SK-N-SH (cell line): ENCODE measurements at regions not wholly inside any gene's neighbourhood (a gene's known extent, or its start where the extent isn't known, plus 50 kb on each side); places are given as distances from the start of the nearest gene placed in this dataset.
"Not testable (repeated sequence)": the region's sequence is repeated elsewhere in the genome, so short reads cannot be mapped to it uniquely, and the experiment has no call there.

Source experiments
- CTCF ChIA-PET: fragments of 300-600, 350-600 bp; formaldehyde crosslinking; extraction: SDS; loops from one replicate; lab custom pipeline; 2021; lab: Yijun Ruan, JAX
- POLR2A ChIA-PET: fragments of 350-600 bp; sonication (Branson Sonifier 250); formaldehyde crosslinking; extraction: SDS; loops from one replicate; lab custom pipeline; 2020; ENCODE audit warnings: antibody characterized with exemption, inconsistent platforms; lab: Yijun Ruan, JAX
- DNase-seq: peaks from one replicate; pipeline ENCODE4 v3.0.0; 2012
- H2AFZ ChIP-seq: fragments of 200-600 bp; sonication (generic); 2 replicates; pipeline ENCODE4 v1.8.1; 2016; ENCODE audit warnings: antibody characterized with exemption, mild to moderate bottlenecking, low read depth
- H3F3A ChIP-seq: fragments of 200-600 bp; sonication (generic); replicated peaks from 2 replicates; pipeline ENCODE3; 2016; ENCODE audit warnings: antibody characterized with exemption, mild to moderate bottlenecking; ENCODE audit not compliant: insufficient read depth
- H3K27ac ChIP-seq, 2 experiments: fragments of 200-500 bp in 1 of 2; fragments of 200-600 bp in 1 of 2; sonication (Bioruptor generic) in 1 of 2; sonication (generic), shearing (Covaris generic) in 1 of 2; 2 replicates each; pipeline versions ENCODE4 v1.5.1 to v1.6.1; 2014 to 2016; ENCODE audit warnings: low read depth in 2 of 2, inconsistent platforms in 1 of 2, low read length in 1 of 2, mild to moderate bottlenecking in 1 of 2, mixed read lengths in 1 of 2
- H3K27me3 ChIP-seq: fragments of 200-600 bp; sonication (generic), shearing (Covaris generic); 2 replicates; pipeline ENCODE4 v1.6.1; 2016; ENCODE audit warnings: mixed run types; ENCODE audit not compliant: insufficient read depth
- H3K36me3 ChIP-seq, 2 experiments: fragments of 200-500 bp in 1 of 2; fragments of 200-600 bp in 1 of 2; sonication (Bioruptor generic) in 1 of 2; sonication (generic) in 1 of 2; replicated peaks in 1 of 2; 2 replicates each; pipeline versions ENCODE3 to v1.5.1; 2014 to 2016; ENCODE audit warnings: low read length in 1 of 2, mild to moderate bottlenecking in 1 of 2; ENCODE audit not compliant: insufficient read depth in 2 of 2, control insufficient read depth in 1 of 2
- H3K4me1 ChIP-seq, 2 experiments: fragments of 200-500 bp in 1 of 2; fragments of 200-600 bp in 1 of 2; sonication (Bioruptor generic) in 1 of 2; sonication (generic), shearing (Covaris generic) in 1 of 2; 2 replicates each; pipeline versions ENCODE4 v1.5.1 to v1.6.1; 2014 to 2016; ENCODE audit warnings: low read depth in 1 of 2, low read length in 1 of 2, mixed run types in 1 of 2; ENCODE audit not compliant: insufficient read depth in 2 of 2, control insufficient read depth in 1 of 2
- H3K4me2 ChIP-seq: fragments of 200-600 bp; sonication (generic), shearing (Covaris generic); 2 replicates; pipeline ENCODE4 v1.6.1; 2017; ENCODE audit warnings: mixed run types
- H3K4me3 ChIP-seq, 2 experiments: fragments of 200-500 bp in 1 of 2; fragments of 200-600 bp in 1 of 2; sonication (Bioruptor generic) in 1 of 2; sonication (generic), shearing (Covaris generic) in 1 of 2; 2 replicates each; pipeline versions ENCODE4 v1.5.1 to v1.8.1; 2014 to 2016; ENCODE audit warnings: low read depth in 2 of 2, inconsistent platforms in 1 of 2, low read length in 1 of 2, mild to moderate bottlenecking in 1 of 2, mixed read lengths in 1 of 2, moderate library complexity in 1 of 2
- H3K79me2 ChIP-seq: fragments of 200-600 bp; sonication (generic); 2 replicates; pipeline ENCODE4 v1.8.1; 2017; ENCODE audit warnings: mild to moderate bottlenecking; ENCODE audit not compliant: insufficient read depth
- H3K9ac ChIP-seq: fragments of 200-600 bp; sonication (generic); 2 replicates; pipeline ENCODE4 v1.6.1; 2017; ENCODE audit warnings: mixed run types
- H3K9me2 ChIP-seq: fragments of 200-600 bp; sonication (generic); 2 replicates; pipeline ENCODE4 v1.6.1; 2017; ENCODE audit warnings: mixed run types
- H3K9me3 ChIP-seq: fragments of 200-600 bp; sonication (generic); 2 replicates; pipeline ENCODE4 v1.6.1; 2017; ENCODE audit warnings: mixed run types, mild to moderate bottlenecking, moderate library complexity
- H4K20me1 ChIP-seq: fragments of 200-600 bp; sonication (generic); 2 replicates; pipeline ENCODE4 v1.6.1; 2017; ENCODE audit warnings: mild to moderate bottlenecking, mixed run types; ENCODE audit not compliant: insufficient read depth
- CHD2 ChIP-seq: fragments of 150-350 bp; IDR thresholded peaks from 2 replicates; pipeline ENCODE4 v1.6.1; 2018; ENCODE audit warnings: low read length; ENCODE audit not compliant: partially characterized antibody
- CTCF ChIP-seq: fragments of 200-600 bp; sonication (generic); IDR thresholded peaks from 2 replicates; pipeline ENCODE4 v1.6.1; 2017; ENCODE audit warnings: antibody characterized with exemption, mild to moderate bottlenecking, moderate library complexity
- ELF1 ChIP-seq: IDR thresholded peaks from 2 replicates; pipeline ENCODE4 v1.4.0; 2012
- EP300 ChIP-seq, 2 experiments: IDR thresholded peaks; 2 replicates each; pipeline versions ENCODE4 v1.4.0 to v1.6.1; 2012; ENCODE audit warnings: borderline replicate concordance in 1 of 2, low read depth in 1 of 2, low read length in 1 of 2
- GABPA ChIP-seq: IDR thresholded peaks from 2 replicates; pipeline ENCODE4 v1.4.0; 2012; ENCODE audit warnings: low read depth, mild to moderate bottlenecking
- GATA2 ChIP-seq: sonication (generic); formaldehyde crosslinking; IDR thresholded peaks from 2 replicates; pipeline ENCODE4 v1.5.0; 2020; ENCODE audit warnings: mild to moderate bottlenecking, missing genetic modification reagents
- JUND ChIP-seq: IDR thresholded peaks from 2 replicates; pipeline ENCODE4 v1.4.0; 2012
- MXI1 ChIP-seq: IDR thresholded peaks from 2 replicates; pipeline ENCODE4 v1.6.1; 2012; ENCODE audit warnings: mild to moderate bottlenecking, low read depth, low read length, improper control_type of control experiment
- NFIC ChIP-seq: IDR thresholded peaks from 2 replicates; pipeline ENCODE4 v1.4.0; 2012; ENCODE audit warnings: borderline replicate concordance
- NRF1 ChIP-seq: IDR thresholded peaks from 2 replicates; pipeline ENCODE4 v1.6.1; 2012; ENCODE audit warnings: low read depth, mild to moderate bottlenecking, low read length
- RAD21 ChIP-seq: IDR thresholded peaks from 2 replicates; pipeline ENCODE4 v1.6.1; 2012; ENCODE audit warnings: mild to moderate bottlenecking, low read length
- RCOR1 ChIP-seq: fragments of 150-350 bp; IDR thresholded peaks from 2 replicates; pipeline ENCODE4 v1.6.1; 2017; ENCODE audit warnings: antibody characterized with exemption, low read length
- TEAD4 ChIP-seq: IDR thresholded peaks from 2 replicates; pipeline ENCODE4 v1.4.0; 2012; ENCODE audit warnings: mild to moderate bottlenecking, borderline replicate concordance; ENCODE audit not compliant: insufficient read depth
- YY1 ChIP-seq: IDR thresholded peaks from 2 replicates; pipeline ENCODE4 v1.4.0; 2012; ENCODE audit warnings: low read depth, mild to moderate bottlenecking
- WGBS: methylation state at CpG from one replicate; pipeline ENCODE4 v1.1.6; 2017; ENCODE audit warnings: low lambda C conversion rate; 5-methylcytosine and 5-hydroxymethylcytosine counted together
- TF ChIP-seq, protein P1 (sequence below): IDR thresholded peaks from 2 replicates; pipeline ENCODE4 v1.6.1; 2012; ENCODE audit warnings: mild to moderate bottlenecking, low read depth, low read length, moderate library complexity

- TF ChIP-seq ELF1 (no peak), NRF1 (no peak), RCOR1 (no peak), CTCF (no peak), EP300 (IDR thresholded peaks at IDR 0.05; ENCODE audit: borderline replicate concordance in 1 of 2, low read depth in 1 of 2, low read length in 1 of 2) (no peak), CHD2 (no peak)
- TF ChIP-seq, all 33 proteins: peak for 0
Measured at GRCh38 chr9:104367507-104367906, 136.6 kb upstream of the OR13F1 start.

GRCh38 chr9:104368318-104368717, 135.7 kb upstream of the OR13F1 start:
- H3K36me3 ChIP-seq, H3K9ac ChIP-seq, POLR2A ChIA-PET, H3K27ac ChIP-seq, H3K79me2 ChIP-seq, H3K4me3 ChIP-seq, H4K20me1 ChIP-seq, H3K27me3 ChIP-seq, DNase-seq, H2AFZ ChIP-seq, H3K4me2 ChIP-seq, H3K9me2 ChIP-seq, H3F3A ChIP-seq, H3K9me3 ChIP-seq: not testable (repeated sequence)
- WGBS: 33% methylated on average over 3 of the region's 3 CpGs
- CTCF ChIA-PET: interaction anchor here (1.0 kb wide), 1 partner anchor 15 kb away, joined by 3 read pairs; no protein-coding TSS in a partner anchor
- H3K4me1 ChIP-seq: peaks cover 0 to 14% of the 10 kb centered on the region in 2 experiments; a peak in 2 of 4 replicates

More at GRCh38 chr9:104367507-104367906, 136.6 kb upstream of the OR13F1 start:
- no peaks in the 10 kb centered on the region for H3K9me3 ChIP-seq
- no peaks in the 10 kb centered on the region for H3K79me2 ChIP-seq
- H2AFZ ChIP-seq: no peak overlapping the region
- no peaks in the 10 kb centered on the region for H3F3A ChIP-seq
- no peak for DNase-seq
- no peaks in the 10 kb centered on the region for H3K27me3 ChIP-seq
- H3K4me1 ChIP-seq: peaks cover 0 to 14% of the 10 kb centered on the region in 2 experiments; a peak in 2 of 4 replicates
- no peaks in the 10 kb centered on the region for H3K36me3 ChIP-seq
- peak overlapping the region; percentile 3; the same call in 1 of the 2 replicates for H3K4me2 ChIP-seq
- ChIA-PET CTCF (interaction anchor here (0.6 kb wide), 1 partner anchor 513 kb away, joined by 3 read pairs; no protein-coding TSS in a partner anchor), POLR2A (no interaction called here)
- no peak overlapping the region for H3K9ac ChIP-seq
- H4K20me1 ChIP-seq: no peaks in the 10 kb centered on the region
- no peak overlapping the region for H3K27ac ChIP-seq
- no peak overlapping the region for H3K4me3 ChIP-seq
- H3K9me2 ChIP-seq: no peaks in the 10 kb centered on the region

- POLR2A ChIA-PET: no interaction called here
- Histone ChIP-seq H4K20me1 (no peaks in the 10 kb centered on the region), H3K9me2 (no peaks in the 10 kb centered on the region), H3K36me3 (no peaks in the 10 kb centered on the region), H3K9me3 (no peaks in the 10 kb centered on the region), H3K27me3 (no peaks in the 10 kb centered on the region), H2AFZ (0 out of 2 replicates have a peak overlapping the region, but pooled peaks have one; percentile 29), H3K4me1 (no peaks in the 10 kb centered on the region), H3K9ac (no peak overlapping the region), H3K79me2 (no peaks in the 10 kb centered on the region), H3K27ac (no peak overlapping the region), H3K4me3 (no peak overlapping the region), H3F3A (no peaks in the 10 kb centered on the region), H3K4me2 (no peak overlapping the region)
- WGBS: 30% methylated on average over 3 of the region's 3 CpGs
- CTCF ChIA-PET: interaction anchor here (0.7 kb wide), 1 partner anchor 11 kb away, joined by 3 read pairs; no protein-coding TSS in a partner anchor
- no peak for TF ChIP-seq GATA2 (CRISPR knock-in tag)
- TF ChIP-seq MXI1: no peak
- TF ChIP-seq CTCF: no peak
- TF ChIP-seq, protein P1, sequence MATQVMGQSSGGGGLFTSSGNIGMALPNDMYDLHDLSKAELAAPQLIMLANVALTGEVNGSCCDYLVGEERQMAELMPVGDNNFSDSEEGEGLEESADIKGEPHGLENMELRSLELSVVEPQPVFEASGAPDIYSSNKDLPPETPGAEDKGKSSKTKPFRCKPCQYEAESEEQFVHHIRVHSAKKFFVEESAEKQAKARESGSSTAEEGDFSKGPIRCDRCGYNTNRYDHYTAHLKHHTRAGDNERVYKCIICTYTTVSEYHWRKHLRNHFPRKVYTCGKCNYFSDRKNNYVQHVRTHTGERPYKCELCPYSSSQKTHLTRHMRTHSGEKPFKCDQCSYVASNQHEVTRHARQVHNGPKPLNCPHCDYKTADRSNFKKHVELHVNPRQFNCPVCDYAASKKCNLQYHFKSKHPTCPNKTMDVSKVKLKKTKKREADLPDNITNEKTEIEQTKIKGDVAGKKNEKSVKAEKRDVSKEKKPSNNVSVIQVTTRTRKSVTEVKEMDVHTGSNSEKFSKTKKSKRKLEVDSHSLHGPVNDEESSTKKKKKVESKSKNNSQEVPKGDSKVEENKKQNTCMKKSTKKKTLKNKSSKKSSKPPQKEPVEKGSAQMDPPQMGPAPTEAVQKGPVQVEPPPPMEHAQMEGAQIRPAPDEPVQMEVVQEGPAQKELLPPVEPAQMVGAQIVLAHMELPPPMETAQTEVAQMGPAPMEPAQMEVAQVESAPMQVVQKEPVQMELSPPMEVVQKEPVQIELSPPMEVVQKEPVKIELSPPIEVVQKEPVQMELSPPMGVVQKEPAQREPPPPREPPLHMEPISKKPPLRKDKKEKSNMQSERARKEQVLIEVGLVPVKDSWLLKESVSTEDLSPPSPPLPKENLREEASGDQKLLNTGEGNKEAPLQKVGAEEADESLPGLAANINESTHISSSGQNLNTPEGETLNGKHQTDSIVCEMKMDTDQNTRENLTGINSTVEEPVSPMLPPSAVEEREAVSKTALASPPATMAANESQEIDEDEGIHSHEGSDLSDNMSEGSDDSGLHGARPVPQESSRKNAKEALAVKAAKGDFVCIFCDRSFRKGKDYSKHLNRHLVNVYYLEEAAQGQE: no peak
- TF ChIP-seq RAD21: no peak
- no peak for TF ChIP-seq TEAD4
- TF ChIP-seq YY1: no peak
- no peak for TF ChIP-seq JUND
- no peak for TF ChIP-seq ELF1
- TF ChIP-seq GABPA: no peak
- no peak for TF ChIP-seq CHD2
- TF ChIP-seq NFIC: no peak
- no peak for DNase-seq
Measured at GRCh38 chr9:104374711-104375110, 129.4 kb upstream of the OR13F1 start.
